ENCODE measurements at regions not wholly inside any gene's neighbourhood (a gene's known extent, or its start where the extent isn't known, plus 50 kb on each side); places are given as distances from the start of the nearest gene placed in this dataset.

DNA sequence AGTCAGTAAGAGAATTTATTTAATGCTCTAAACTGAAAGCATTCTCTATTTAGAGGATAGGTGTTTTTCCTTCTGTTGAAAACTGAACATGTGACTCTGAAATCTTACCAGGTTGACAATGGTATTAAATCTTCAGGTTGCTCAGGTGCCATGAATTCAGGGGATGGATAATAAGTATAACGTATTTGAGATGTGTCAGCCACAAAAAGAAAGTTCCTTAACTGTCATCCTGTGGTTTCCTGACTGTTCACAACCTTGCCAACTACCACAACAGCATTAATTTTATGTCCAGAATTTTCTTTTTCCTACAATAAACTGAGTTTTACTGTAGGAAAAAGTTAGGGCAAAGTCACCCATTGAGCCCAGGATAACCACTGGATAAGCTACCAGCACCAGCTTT is 243.3 kb upstream of the PSMD7 start:
- H3K56ac ChIP-seq (ENCODE audit: extremely low read depth, insufficient read depth, low read length) = no peak overlapping the region
- H3K4me2 ChIP-seq (ENCODE audit: low read depth, low read length) = no peak overlapping the region
- H4K91ac ChIP-seq (ENCODE audit: insufficient read depth, low read depth, low read length) = no peak overlapping the region
- no peaks in the 10 kb centered on the region for H3K27me3 ChIP-seq (ENCODE audit: control insufficient read depth, insufficient read depth, low read length)
- H3K9me1 ChIP-seq (ENCODE audit: insufficient read depth, low read length) = no peaks in the 10 kb centered on the region
- no peaks in the 10 kb centered on the region for H3K79me1 ChIP-seq (ENCODE audit: low read depth in 1 of 2, low read length in 2 of 2)
- H2BK15ac ChIP-seq (ENCODE audit: low read depth, low read length) = no peak overlapping the region
- no peak overlapping the region for H2BK5ac ChIP-seq (ENCODE audit: low read depth, low read length, poor library complexity, severe bottlenecking)
- no peak overlapping the region for H2BK120ac ChIP-seq (ENCODE audit: low read depth, low read length)
- H2BK20ac ChIP-seq (ENCODE audit: low read depth, low read length) = no peak overlapping the region
- ATAC-seq (ENCODE audit: low read depth) (no peak), DNase-seq (no peak)
- intact Hi-C loops (cut with micrococcal nuclease) (no loop called here), in situ Hi-C loops (cut with MboI; ENCODE audit: low sequenced_read_pairs) (no loop called here), dilution Hi-C loops (cut with HindIII; ENCODE audit: low sequenced_read_pairs, unreplicated experiment) (no loop called here)
- H4K8ac ChIP-seq (ENCODE audit: low read depth in 2 of 2, low read length in 2 of 2) = no peak overlapping the region
- no peaks in the 10 kb centered on the region for H3K36me3 ChIP-seq (ENCODE audit: control insufficient read depth, insufficient read depth, low read length)
- CTCF ChIA-PET = no interaction called here
- no peaks in the 10 kb centered on the region; the same call in 1 of the 2 replicates for H3K9me3 ChIP-seq (ENCODE audit: control insufficient read depth, insufficient read depth, low read length)
- no peak overlapping the region for H3K4ac ChIP-seq (ENCODE audit: low read depth, low read length)
- no peak overlapping the region for H3K4me3 ChIP-seq (ENCODE audit: insufficient read depth, low read depth, low read length)
- no peak overlapping the region for H3K9ac ChIP-seq (ENCODE audit: low read depth, low read length)
- H2AK9ac ChIP-seq (replicated peaks; ENCODE audit: low read depth, low read length, poor library complexity) = no peak overlapping the region
- no peak overlapping the region for H3K14ac ChIP-seq (replicated peaks; ENCODE audit: low read depth, low read length)
- H2AK5ac ChIP-seq (ENCODE audit: low read depth, low read length) = no peak overlapping the region
- TF ChIP-seq, protein P1, sequence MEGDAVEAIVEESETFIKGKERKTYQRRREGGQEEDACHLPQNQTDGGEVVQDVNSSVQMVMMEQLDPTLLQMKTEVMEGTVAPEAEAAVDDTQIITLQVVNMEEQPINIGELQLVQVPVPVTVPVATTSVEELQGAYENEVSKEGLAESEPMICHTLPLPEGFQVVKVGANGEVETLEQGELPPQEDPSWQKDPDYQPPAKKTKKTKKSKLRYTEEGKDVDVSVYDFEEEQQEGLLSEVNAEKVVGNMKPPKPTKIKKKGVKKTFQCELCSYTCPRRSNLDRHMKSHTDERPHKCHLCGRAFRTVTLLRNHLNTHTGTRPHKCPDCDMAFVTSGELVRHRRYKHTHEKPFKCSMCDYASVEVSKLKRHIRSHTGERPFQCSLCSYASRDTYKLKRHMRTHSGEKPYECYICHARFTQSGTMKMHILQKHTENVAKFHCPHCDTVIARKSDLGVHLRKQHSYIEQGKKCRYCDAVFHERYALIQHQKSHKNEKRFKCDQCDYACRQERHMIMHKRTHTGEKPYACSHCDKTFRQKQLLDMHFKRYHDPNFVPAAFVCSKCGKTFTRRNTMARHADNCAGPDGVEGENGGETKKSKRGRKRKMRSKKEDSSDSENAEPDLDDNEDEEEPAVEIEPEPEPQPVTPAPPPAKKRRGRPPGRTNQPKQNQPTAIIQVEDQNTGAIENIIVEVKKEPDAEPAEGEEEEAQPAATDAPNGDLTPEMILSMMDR (conservative IDR thresholded peaks at IDR 0.05; ENCODE audit: low read depth, low read length) = no peak
- no peak for TF ChIP-seq MAZ (IDR thresholded peaks at IDR 0.05; ENCODE audit: borderline replicate concordance, low read depth, low read length)
- TF ChIP-seq, protein P2, sequence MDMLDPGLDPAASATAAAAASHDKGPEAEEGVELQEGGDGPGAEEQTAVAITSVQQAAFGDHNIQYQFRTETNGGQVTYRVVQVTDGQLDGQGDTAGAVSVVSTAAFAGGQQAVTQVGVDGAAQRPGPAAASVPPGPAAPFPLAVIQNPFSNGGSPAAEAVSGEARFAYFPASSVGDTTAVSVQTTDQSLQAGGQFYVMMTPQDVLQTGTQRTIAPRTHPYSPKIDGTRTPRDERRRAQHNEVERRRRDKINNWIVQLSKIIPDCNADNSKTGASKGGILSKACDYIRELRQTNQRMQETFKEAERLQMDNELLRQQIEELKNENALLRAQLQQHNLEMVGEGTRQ (IDR thresholded peaks at IDR 0.05; ENCODE audit: low read depth, low read length) = no peak
- TF ChIP-seq, protein P3, sequence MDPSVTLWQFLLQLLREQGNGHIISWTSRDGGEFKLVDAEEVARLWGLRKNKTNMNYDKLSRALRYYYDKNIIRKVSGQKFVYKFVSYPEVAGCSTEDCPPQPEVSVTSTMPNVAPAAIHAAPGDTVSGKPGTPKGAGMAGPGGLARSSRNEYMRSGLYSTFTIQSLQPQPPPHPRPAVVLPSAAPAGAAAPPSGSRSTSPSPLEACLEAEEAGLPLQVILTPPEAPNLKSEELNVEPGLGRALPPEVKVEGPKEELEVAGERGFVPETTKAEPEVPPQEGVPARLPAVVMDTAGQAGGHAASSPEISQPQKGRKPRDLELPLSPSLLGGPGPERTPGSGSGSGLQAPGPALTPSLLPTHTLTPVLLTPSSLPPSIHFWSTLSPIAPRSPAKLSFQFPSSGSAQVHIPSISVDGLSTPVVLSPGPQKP (IDR thresholded peaks at IDR 0.05; ENCODE audit: borderline replicate concordance, low read depth, low read length) = no peak
- no peak for TF ChIP-seq POLR2A (IDR thresholded peaks at IDR 0.05; ENCODE audit: low read depth, low read length)
- TF ChIP-seq RAD21 (IDR thresholded peaks at IDR 0.05; ENCODE audit: low read length) = no peak
- no peak for TF ChIP-seq CEBPB (IDR thresholded peaks at IDR 0.05; ENCODE audit: low read depth, low read length)
- TF ChIP-seq RCOR1 (IDR thresholded peaks at IDR 0.05; ENCODE audit: insufficient replicate concordance, low read length) = no peak
- TF ChIP-seq FOS (IDR thresholded peaks at IDR 0.05; ENCODE audit: low read depth, low read length) = no peak
- no peak for TF ChIP-seq CHD1 (IDR thresholded peaks at IDR 0.05; ENCODE audit: low read depth, low read length)
- no peak for TF ChIP-seq SMC3 (IDR thresholded peaks at IDR 0.05; ENCODE audit: low read depth, low read length)
- TF ChIP-seq NFE2L2 (IDR thresholded peaks at IDR 0.05; ENCODE audit: low read depth, low read length) = no peak
- no peak for TF ChIP-seq BHLHE40 (IDR thresholded peaks at IDR 0.05; ENCODE audit: low read depth, low read length)
- TF ChIP-seq MXI1 (IDR thresholded peaks at IDR 0.05; ENCODE audit: borderline replicate concordance, low read depth, low read length) = no peak
- no peak for TF ChIP-seq RFX5 (IDR thresholded peaks at IDR 0.05; ENCODE audit: low read depth, low read length)
- TF ChIP-seq MAFK (IDR thresholded peaks at IDR 0.05; ENCODE audit: low read depth, low read length) = no peak
- no peak overlapping the region for H3K27ac ChIP-seq (ENCODE audit: insufficient read depth, low read length)
- H2AFZ ChIP-seq (replicated peaks; ENCODE audit: low read length, poor library complexity) = no peak overlapping the region
- H3K4me1 ChIP-seq (ENCODE audit: control insufficient read depth, insufficient read depth, low read length) = no peaks in the 10 kb centered on the region
- H3K23ac ChIP-seq (ENCODE audit: low read depth, low read length) = no peak overlapping the region
- no peaks in the 10 kb centered on the region for H4K20me1 ChIP-seq (ENCODE audit: insufficient read depth, low read length)
- POLR2A ChIA-PET (ENCODE audit: unreplicated experiment) = no interaction called here
- no TSS peak for BruUV-seq (replicated peaks)
- H3K18ac ChIP-seq (ENCODE audit: low read depth, low read length) = no peak overlapping the region
- H4K5ac ChIP-seq (ENCODE audit: low read depth, low read length) = no peak overlapping the region
- WGBS, 2 experiments (ENCODE audit: extremely low coverage in 2 of 2, insufficient read length in 1 of 2) = no CpG with 5 or more reads among the region's 1 CpG
